GM12892 (cell line): ENCODE measurements at regions not wholly inside any gene's neighbourhood (a gene's known extent, or its start where the extent isn't known, plus 50 kb on each side); places are given as distances from the start of the nearest gene placed in this dataset.

ENCODE experiments used
- POLR2A ChIP-seq: IDR thresholded peaks from 2 replicates; pipeline ENCODE4 v1.6.1; 2011; ENCODE audit warnings: low read depth, low read length, control low read depth
- POLR2AphosphoS5 ChIP-seq: IDR thresholded peaks from 2 replicates; pipeline ENCODE4 v1.6.1; 2011; ENCODE audit warnings: low read depth, low read length, control low read depth

GRCh38 chrX:123085311-123085940, 98.7 kb upstream of the GRIA3 start:
- TF ChIP-seq POLR2A: no peak
- no peak for TF ChIP-seq POLR2AphosphoS5
